WTC11 (cell line): ENCODE measurements at regions not wholly inside any gene's neighbourhood (a gene's known extent, or its start where the extent isn't known, plus 50 kb on each side); places are given as distances from the start of the nearest gene placed in this dataset.

Source experiments
- ATAC-seq: fragments of 200-7000 bp; cut with Tn5 transposase; 2 replicates; pipeline ENCODE4 v1.10.0; 2021; ENCODE audit warnings: mild to moderate bottlenecking, moderate library complexity
- CTCF ChIA-PET: fragments of 300-600 bp; sonication (Branson Sonifier 250); formaldehyde crosslinking; loops from one replicate; lab custom pipeline; 2021; ENCODE audit warnings: antibody characterized with exemption; lab: Charles Lee
- POLR2A ChIA-PET: fragments of 350-600 bp; sonication (Branson Sonifier 250); formaldehyde crosslinking; loops from one replicate; lab custom pipeline; 2021; ENCODE audit warnings: antibody characterized with exemption; lab: Charles Lee
- DNase-seq: peaks from one replicate; pipeline ENCODE4 v3.0.0; 2021; ENCODE audit warnings: low spot score
- H3K27ac Mint-ChIP-seq: 2 replicates; pipeline ENCODE4 v1.8.0; 2021; ENCODE audit warnings: mixed read lengths
- H3K27me3 Mint-ChIP-seq: 2 replicates; pipeline ENCODE4 v1.8.0; 2021; ENCODE audit warnings: low read depth, mild to moderate bottlenecking, moderate library complexity, mixed read lengths
- H3K36me3 Mint-ChIP-seq: 2 replicates; pipeline ENCODE4 v1.8.0; 2021; ENCODE audit warnings: mixed read lengths
- H3K4me1 Mint-ChIP-seq: 2 replicates; pipeline ENCODE4 v1.8.0; 2022; ENCODE audit warnings: mixed read lengths
- H3K4me3 Mint-ChIP-seq: 2 replicates; pipeline ENCODE4 v1.8.0; 2021; ENCODE audit warnings: mild to moderate bottlenecking, moderate library complexity, mixed read lengths
- H3K9me3 Mint-ChIP-seq: 2 replicates; pipeline ENCODE4 v1.8.0; 2021; ENCODE audit warnings: mixed read lengths
- AFF4 ChIP-seq: sonication (generic); formaldehyde crosslinking; IDR thresholded peaks from 2 replicates; pipeline ENCODE4 v1.8.1; 2023; ENCODE audit warnings: mild to moderate bottlenecking, missing genetic modification reagents, borderline replicate concordance
- ARID4B ChIP-seq: sonication (generic); formaldehyde crosslinking; IDR thresholded peaks from 2 replicates; pipeline ENCODE4 v1.8.0; 2023; ENCODE audit warnings: missing genetic modification reagents, mild to moderate bottlenecking, borderline replicate concordance
- CBFB ChIP-seq: sonication (generic); formaldehyde crosslinking; IDR thresholded peaks from 2 replicates; pipeline ENCODE4 v1.8.1; 2022; ENCODE audit warnings: mild to moderate bottlenecking, low read depth, missing genetic modification reagents
- CDX4 ChIP-seq: fragments of 250-450 bp; sonication (Bioruptor Pico); IDR thresholded peaks from 2 replicates; pipeline ENCODE4 v1.9.0; 2021; ENCODE audit warnings: moderate library complexity, mild to moderate bottlenecking, inconsistent platforms, borderline replicate concordance
- ESRRA ChIP-seq: sonication (generic); formaldehyde crosslinking; IDR thresholded peaks from 2 replicates; pipeline ENCODE4 v1.8.1; 2022; ENCODE audit warnings: mild to moderate bottlenecking, missing genetic modification reagents, borderline replicate concordance
- FOXP4 ChIP-seq: sonication (generic); formaldehyde crosslinking; IDR thresholded peaks from 2 replicates; pipeline ENCODE4 v1.8.0; 2022; ENCODE audit warnings: mild to moderate bottlenecking, missing genetic modification reagents
- GABPB1 ChIP-seq: sonication (generic); formaldehyde crosslinking; IDR thresholded peaks from 2 replicates; pipeline ENCODE4 v1.8.1; 2023; ENCODE audit warnings: mild to moderate bottlenecking, missing genetic modification reagents
- HMGA2 ChIP-seq: fragments of 250-450 bp; sonication (Bioruptor Pico); IDR thresholded peaks from 2 replicates; pipeline ENCODE4 v1.4.0; 2021; ENCODE audit warnings: mild to moderate bottlenecking, moderate library complexity
- HMGXB4 ChIP-seq: sonication (generic); formaldehyde crosslinking; IDR thresholded peaks from 2 replicates; pipeline ENCODE4 v1.8.1; 2023; ENCODE audit warnings: mild to moderate bottlenecking, moderate library complexity, missing genetic modification reagents
- IRF1 ChIP-seq: sonication (generic); formaldehyde crosslinking; IDR thresholded peaks from 2 replicates; pipeline ENCODE4 v1.8.0; 2023; ENCODE audit warnings: missing genetic modification reagents
- IRF2 ChIP-seq: sonication (generic); formaldehyde crosslinking; IDR thresholded peaks from 2 replicates; pipeline ENCODE4 v1.8.0; 2022; ENCODE audit warnings: low read depth, missing genetic modification reagents, borderline replicate concordance
- MYBL2 ChIP-seq: sonication (generic); formaldehyde crosslinking; IDR thresholded peaks from 2 replicates; pipeline ENCODE4 v1.8.1; 2023; ENCODE audit warnings: mild to moderate bottlenecking, moderate library complexity, missing genetic modification reagents
- NFE2L1 ChIP-seq: sonication (generic); formaldehyde crosslinking; IDR thresholded peaks from 2 replicates; pipeline ENCODE4 v1.8.1; 2023; ENCODE audit warnings: missing genetic modification reagents
- NR1H2 ChIP-seq: sonication (generic); formaldehyde crosslinking; IDR thresholded peaks from 2 replicates; pipeline ENCODE4 v1.9.0; 2021; ENCODE audit warnings: mild to moderate bottlenecking, moderate library complexity, missing genetic modification reagents
- PRRX2 ChIP-seq: fragments of 250-450 bp; sonication (Bioruptor Pico); IDR thresholded peaks from 2 replicates; pipeline ENCODE4 v1.8.0; 2021; ENCODE audit warnings: mild to moderate bottlenecking
- ZBTB43 ChIP-seq: sonication (generic); formaldehyde crosslinking; IDR thresholded peaks from 2 replicates; pipeline ENCODE4 v1.8.1; 2023; ENCODE audit warnings: mild to moderate bottlenecking, missing genetic modification reagents

- TF ChIP-seq ZBTB43 (CRISPR knock-in tag) (no peak), FOXP4 (CRISPR knock-in tag) (no peak), PRRX2 (no peak), IRF2 (CRISPR knock-in tag) (no peak), IRF1 (CRISPR knock-in tag) (no peak), HMGA2 (CRISPR knock-in tag) (no peak), ARID4B (CRISPR knock-in tag) (no peak), MYBL2 (CRISPR knock-in tag) (no peak), ESRRA (CRISPR knock-in tag) (no peak), CDX4 (CRISPR knock-in tag) (no peak)
- TF ChIP-seq, all 79 proteins: peak for 0
Measured at GRCh38 chrX:39757971-39758370, 339.8 kb downstream of the BCOR start (continued).

- Mint-ChIP-seq H3K36me3 (no peaks in the 10 kb centered on the region), H3K4me3 (no peak overlapping the region), H3K4me1 (peaks cover 20% of the 10 kb centered on the region), H3K9me3 (no peaks in the 10 kb centered on the region), H3K27ac (no peak overlapping the region), H3K27me3 (no peaks in the 10 kb centered on the region)
- ATAC-seq (no peak), DNase-seq (no peak)
- ChIA-PET CTCF (interaction anchor here (1.4 kb wide), 1 partner anchor 13 kb away, joined by 4 read pairs; no protein-coding TSS in a partner anchor), POLR2A (interaction anchor here (0.6 kb wide), 1 partner anchor 79 kb away, joined by 5 read pairs; no protein-coding TSS in a partner anchor)
- TF ChIP-seq CBFB (CRISPR knock-in tag) (no peak), HMGXB4 (CRISPR knock-in tag) (no peak), NFE2L1 (CRISPR knock-in tag) (no peak), AFF4 (CRISPR knock-in tag) (no peak), GABPB1 (CRISPR knock-in tag) (no peak), NR1H2 (CRISPR knock-in tag) (no peak)
Measured at GRCh38 chrX:39758791-39759525, 338.8 kb downstream of the BCOR start.
